Fibroblast of lung (primary cell): ENCODE measurements at regions not wholly inside any gene's neighbourhood (a gene's known extent, or its start where the extent isn't known, plus 50 kb on each side); places are given as distances from the start of the nearest gene placed in this dataset.

Experiments
- DNase-seq, 2 donors: peaks; one replicate each; pipeline versions ENCODE4 v3.0.0 to v3.0.0-alpha.2; 2010; ENCODE audit warnings: low read depth in 2 of 2
- H2AFZ ChIP-seq: 2 replicates; pipeline ENCODE4 v1.5.1; 2012; ENCODE audit warnings: low read length, control low read depth, inconsistent platforms
- H3K27ac ChIP-seq: 2 replicates; pipeline ENCODE4 v1.5.1; 2011; ENCODE audit warnings: low read length, control low read depth; ENCODE audit not compliant: insufficient read depth
- H3K27me3 ChIP-seq: 2 replicates; pipeline ENCODE4 v1.5.1; 2011; ENCODE audit warnings: mild to moderate bottlenecking, low read length; ENCODE audit not compliant: control insufficient read depth, insufficient read depth
- H3K36me3 ChIP-seq: 2 replicates; pipeline ENCODE4 v1.5.1; 2011; ENCODE audit warnings: low read length; ENCODE audit not compliant: control insufficient read depth, insufficient read depth
- H3K4me1 ChIP-seq: 2 replicates; pipeline ENCODE4 v1.5.1; 2011; ENCODE audit warnings: low read length; ENCODE audit not compliant: control insufficient read depth, insufficient read depth; ENCODE audit errors: extremely low read depth
- H3K4me2 ChIP-seq: 2 replicates; pipeline ENCODE4 v1.5.1; 2011; ENCODE audit warnings: low read length, control low read depth; ENCODE audit not compliant: insufficient read depth; ENCODE audit errors: extremely low read depth
- H3K4me3 ChIP-seq, 4 experiments: fragments of 200-600 bp in 1 of 4; sonication (generic) in 1 of 4; replicated peaks in 1 of 4; 2 replicates each; pipeline ENCODE4 v1.5.1; 2011 to 2016; ENCODE audit warnings: low read length in 4 of 4, low read depth in 3 of 4, mild to moderate bottlenecking in 3 of 4, control low read depth in 2 of 4, inconsistent platforms in 1 of 4, mixed read lengths in 1 of 4; ENCODE audit not compliant: insufficient read depth in 1 of 4; ENCODE audit errors: control extremely low read depth in 1 of 4
- H3K79me2 ChIP-seq: 2 replicates; pipeline ENCODE4 v1.5.1; 2012; ENCODE audit warnings: mild to moderate bottlenecking, low read length, inconsistent platforms; ENCODE audit not compliant: control insufficient read depth, insufficient read depth
- H3K9ac ChIP-seq: 2 replicates; pipeline ENCODE4 v1.5.1; 2011; ENCODE audit warnings: mild to moderate bottlenecking, low read length, control low read depth; ENCODE audit not compliant: insufficient read depth
- H3K9me3 ChIP-seq: 2 replicates; pipeline ENCODE4 v1.5.1; 2012; ENCODE audit warnings: low read depth, low read length; ENCODE audit not compliant: control insufficient read depth, insufficient read depth
- H4K20me1 ChIP-seq: 2 replicates; pipeline ENCODE4 v1.5.1; 2011; ENCODE audit warnings: low read length; ENCODE audit not compliant: control insufficient read depth, insufficient read depth; ENCODE audit errors: extremely low read depth
- CTCF ChIP-seq, 2 donors: IDR thresholded peaks in 1 of 2; conservative IDR thresholded peaks in 1 of 2; 1 replicate in 1 of 2; 2 replicates in 1 of 2; pipeline ENCODE4 v1.5.1; 2011 to 2012; ENCODE audit warnings: low read length in 2 of 2, control low read depth in 1 of 2, inconsistent platforms in 1 of 2, low read depth in 1 of 2, mild to moderate bottlenecking in 1 of 2
- EZH2 ChIP-seq: IDR thresholded peaks from 2 replicates; pipeline ENCODE4 v1.5.1; 2012; ENCODE audit warnings: low read length, control low read depth, mild to moderate bottlenecking; ENCODE audit errors: missing control alignments

- DNase-seq, result no peak
These were observed 167.3 kb upstream of the RORA start for GRCh38 chr15:61396235-61396919.

GRCh38 chr15:61393949-61394348, 164.8 kb upstream of the RORA start:
- Histone ChIP-seq H3K27ac (no peak overlapping the region), H3K4me3 (peak overlapping the region in 1 of 4 experiments; percentile 3), H3K9me3 (no peaks in the 10 kb centered on the region), H2AFZ (no peak overlapping the region), H3K9ac (no peak overlapping the region), H3K4me1 (no peaks in the 10 kb centered on the region), H3K4me2 (no peak overlapping the region), H3K27me3 (no peaks in the 10 kb centered on the region), H4K20me1 (no peaks in the 10 kb centered on the region), H3K79me2 (no peaks in the 10 kb centered on the region), H3K36me3 (no peaks in the 10 kb centered on the region)
- DNase-seq, result peak in 1 of 2 donors; percentile 37
- no peak for TF ChIP-seq EZH2
- no peak for TF ChIP-seq CTCF (conservative IDR thresholded peaks at IDR 0.05 in 1 of 2, IDR thresholded peaks at IDR 0.05 in 1 of 2; ENCODE audit: low read depth in 1 of 2, low read length in 2 of 2)

More at GRCh38 chr15:61396235-61396919, 167.3 kb upstream of the RORA start:
- H3K27me3 ChIP-seq, result no peaks in the 10 kb centered on the region
- no peaks in the 10 kb centered on the region for H4K20me1 ChIP-seq
- H3K4me1 ChIP-seq, result no peaks in the 10 kb centered on the region
- H3K4me2 ChIP-seq, result no peak overlapping the region
- no peak for TF ChIP-seq CTCF (conservative IDR thresholded peaks at IDR 0.05 in 1 of 2, IDR thresholded peaks at IDR 0.05 in 1 of 2; ENCODE audit: low read depth in 1 of 2, low read length in 2 of 2)
- no peak for TF ChIP-seq EZH2
- no peak overlapping the region for H3K27ac ChIP-seq
- H2AFZ ChIP-seq, result no peak overlapping the region
- H3K9me3 ChIP-seq, result no peaks in the 10 kb centered on the region
- H3K79me2 ChIP-seq, result no peaks in the 10 kb centered on the region
- H3K4me3 ChIP-seq, result no peak overlapping the region
- H3K9ac ChIP-seq, result no peak overlapping the region
- no peaks in the 10 kb centered on the region for H3K36me3 ChIP-seq

GRCh38 chr15:61393524-61393923, 164.4 kb upstream of the RORA start:
- Histone ChIP-seq H3K9me3 (no peaks in the 10 kb centered on the region), H4K20me1 (no peaks in the 10 kb centered on the region), H2AFZ (no peak overlapping the region), H3K27me3 (no peaks in the 10 kb centered on the region), H3K36me3 (no peaks in the 10 kb centered on the region), H3K4me3 (peak overlapping the region in 1 of 4 experiments; percentile 3), H3K27ac (no peak overlapping the region), H3K4me2 (no peak overlapping the region), H3K9ac (no peak overlapping the region), H3K79me2 (no peaks in the 10 kb centered on the region), H3K4me1 (no peaks in the 10 kb centered on the region)
- no peak for DNase-seq
- TF ChIP-seq EZH2 (no peak), CTCF (conservative IDR thresholded peaks at IDR 0.05 in 1 of 2, IDR thresholded peaks at IDR 0.05 in 1 of 2; ENCODE audit: low read depth in 1 of 2, low read length in 2 of 2) (no peak)
